Activated CD4-positive, alpha-beta T cell treated with anti-CD3 and anti-CD28 coated beads, Interleukin-2, amount 50 U/mL, for 24 hours (primary cell): ENCODE measurements at regions not wholly inside any gene's neighbourhood (a gene's known extent, or its start where the extent isn't known, plus 50 kb on each side); places are given as distances from the start of the nearest gene placed in this dataset.
A peak's percentile ranks its signal among the peaks of the same experiment; 100 is the strongest.

ENCODE experiments used
- DNase-seq, 2 donors: peaks; one replicate each; pipeline ENCODE4 v3.0.0-alpha.2; 2020; ENCODE audit warnings: low read depth in 1 of 2, low spot score in 1 of 2

DNA sequence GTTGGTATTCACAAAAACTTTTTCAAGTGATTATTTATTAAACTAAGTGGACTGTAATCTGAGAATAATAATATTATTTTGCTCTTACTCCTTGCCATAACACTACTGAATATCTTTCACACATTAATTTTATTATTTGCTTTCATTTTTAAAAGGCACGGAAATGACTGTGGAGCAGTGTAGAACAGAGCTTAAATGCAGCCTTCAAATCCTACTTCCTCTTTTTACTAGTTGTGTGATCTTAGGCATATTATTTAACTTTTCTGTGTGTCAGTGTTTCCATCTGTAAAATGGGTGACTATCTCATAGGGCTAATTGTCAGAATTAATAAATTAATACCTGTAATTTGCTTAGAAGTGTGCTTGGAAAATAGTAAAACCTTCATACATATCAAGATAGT lies 55.5 kb upstream of the SLC8A1 start:
- DNase-seq: no peak

DNA sequence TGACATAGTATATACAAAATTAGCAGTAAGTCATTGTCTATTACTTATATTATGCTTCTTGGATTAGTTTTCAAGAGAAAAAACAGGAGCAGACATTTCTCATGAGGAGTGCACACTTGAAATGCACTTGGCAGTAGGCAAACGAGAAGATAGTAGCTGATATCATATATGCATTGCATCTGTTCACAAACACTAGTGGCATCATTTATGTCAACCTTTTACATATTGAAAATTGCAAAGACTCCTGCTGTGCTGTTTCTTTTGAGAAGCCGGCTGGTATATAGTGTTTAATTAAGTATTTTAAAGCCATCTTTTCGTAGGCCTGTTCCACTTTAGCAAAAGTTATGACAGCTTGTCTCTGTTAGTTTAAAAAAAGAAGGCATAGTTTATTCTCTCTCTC lies 58.4 kb upstream of the SLC8A1 start:
- DNase-seq: no peak

DNA sequence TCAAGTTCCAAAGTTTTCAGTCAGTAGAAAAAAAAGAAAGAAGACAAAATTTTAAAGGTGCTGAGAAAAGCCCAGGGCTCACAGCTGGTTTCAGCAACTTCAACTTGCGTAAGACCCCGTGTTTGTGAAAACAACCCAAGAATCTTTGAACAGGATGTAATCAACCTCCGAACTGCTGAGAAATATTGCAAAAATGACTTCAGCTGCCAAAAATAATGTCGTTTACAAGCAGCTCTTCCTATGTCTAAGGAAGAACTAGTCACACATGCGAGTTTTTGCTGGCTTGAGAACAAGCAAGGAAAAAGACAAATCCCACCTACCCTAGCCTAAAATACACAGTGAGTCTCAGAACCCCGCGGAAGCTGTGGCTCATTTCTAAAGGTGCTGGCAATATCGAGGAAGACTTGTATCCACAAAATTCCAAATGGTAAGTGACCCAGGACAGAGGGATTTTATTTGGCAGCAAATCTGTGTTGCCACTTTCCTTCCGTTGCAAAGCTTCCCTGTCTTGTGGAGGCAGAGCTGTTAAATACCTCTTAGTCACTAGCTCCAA lies 59.8 kb upstream of the SLC8A1 start:
- DNase-seq: no peak

DNA sequence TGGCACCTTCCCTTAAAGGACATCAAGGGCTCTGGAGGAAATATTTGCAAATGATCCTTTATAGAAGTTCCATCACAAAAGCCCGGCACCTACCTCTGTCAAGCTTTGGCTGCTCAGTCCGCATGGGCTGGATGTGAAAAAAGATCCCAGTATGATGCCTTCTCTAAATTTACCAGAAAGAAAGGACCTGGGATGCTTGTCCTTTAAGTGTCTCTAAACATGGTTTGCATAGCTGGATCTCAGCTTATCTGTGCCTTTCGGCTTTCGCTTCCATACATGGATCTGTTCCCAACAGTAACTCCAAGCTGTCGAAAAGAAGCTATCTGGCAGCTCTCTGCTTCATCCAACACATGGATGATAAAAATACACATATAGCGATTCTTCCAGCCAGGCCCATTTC lies 60.4 kb upstream of the SLC8A1 start:
- DNase-seq: no peak

DNA sequence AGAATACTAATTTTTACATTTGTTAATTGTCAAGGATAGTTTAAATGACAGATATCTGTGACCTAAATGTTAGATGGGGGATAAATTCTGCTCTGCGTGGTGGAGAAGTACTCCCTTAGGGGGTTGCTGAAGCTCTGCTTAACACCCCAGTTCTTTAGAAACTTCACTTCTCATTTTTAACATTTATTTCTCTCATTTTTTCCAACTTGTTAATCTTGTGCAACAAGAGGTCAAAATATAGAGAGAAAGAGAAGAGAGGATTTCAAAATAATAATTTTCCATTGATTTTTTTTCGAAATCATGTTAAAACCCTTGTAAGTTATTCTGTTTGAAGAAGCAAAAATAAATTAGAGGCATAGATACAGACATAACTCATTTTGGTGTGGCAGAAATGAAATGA lies 61.3 kb upstream of the SLC8A1 start:
- DNase-seq: no peak

DNA sequence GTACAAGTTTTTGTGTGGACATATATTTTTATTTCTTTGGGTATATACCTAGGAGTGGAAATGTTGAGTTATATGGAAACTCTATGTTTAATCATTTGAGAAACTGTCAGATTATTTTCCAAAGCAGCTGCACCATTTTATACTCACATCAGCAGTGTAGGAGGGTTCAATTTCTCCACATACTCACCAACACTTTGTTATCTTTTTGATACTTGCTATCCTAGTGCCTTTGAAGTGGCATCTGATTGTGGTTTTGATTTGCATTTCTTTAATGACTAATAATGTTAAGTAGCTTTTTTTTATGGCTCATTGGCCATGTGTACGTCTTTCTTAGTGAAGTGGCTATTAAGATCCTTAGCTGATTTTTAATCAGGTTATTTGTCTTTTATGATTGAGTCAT lies 64.7 kb upstream of the SLC8A1 start:
- no peak for DNase-seq

DNA sequence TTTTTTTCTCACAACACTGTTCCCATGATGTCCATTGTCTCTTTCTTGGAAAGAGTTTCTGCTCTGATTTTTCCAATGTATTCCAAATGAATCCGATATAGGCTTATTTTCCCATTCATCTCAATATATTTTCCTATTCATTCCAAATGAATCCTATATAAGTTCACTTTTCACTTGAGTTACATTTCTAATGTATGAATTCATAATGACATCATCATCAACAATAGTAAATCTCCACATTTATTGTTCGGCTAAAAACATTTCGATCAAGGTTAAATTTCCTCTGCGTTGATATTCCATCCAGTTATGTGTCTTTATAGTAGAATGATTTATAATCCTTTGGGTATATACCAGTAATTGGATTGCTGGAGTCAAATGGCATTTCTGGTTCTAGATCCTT lies 76.7 kb upstream of the SLC8A1 start:
- DNase-seq: no peak

DNA sequence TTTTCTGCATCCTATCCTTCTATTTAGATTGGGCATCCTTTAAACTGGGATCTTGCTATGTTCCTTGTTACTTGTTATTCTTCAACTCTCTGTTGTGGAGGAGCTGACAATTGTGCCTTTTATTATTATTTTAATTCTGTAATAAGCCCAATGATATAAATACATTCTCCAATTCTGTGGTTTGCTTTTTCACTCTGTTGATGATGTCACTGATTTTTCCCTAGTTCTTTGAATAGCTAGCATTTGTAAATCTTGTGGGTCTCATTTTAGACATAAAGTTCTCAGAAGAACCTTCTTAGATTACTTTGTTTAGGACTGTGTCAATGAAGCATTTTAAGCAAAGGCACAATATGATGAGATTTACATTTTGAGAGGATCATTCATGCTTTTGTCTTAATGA lies 79.5 kb upstream of the SLC8A1 start:
- no peak for DNase-seq

DNA sequence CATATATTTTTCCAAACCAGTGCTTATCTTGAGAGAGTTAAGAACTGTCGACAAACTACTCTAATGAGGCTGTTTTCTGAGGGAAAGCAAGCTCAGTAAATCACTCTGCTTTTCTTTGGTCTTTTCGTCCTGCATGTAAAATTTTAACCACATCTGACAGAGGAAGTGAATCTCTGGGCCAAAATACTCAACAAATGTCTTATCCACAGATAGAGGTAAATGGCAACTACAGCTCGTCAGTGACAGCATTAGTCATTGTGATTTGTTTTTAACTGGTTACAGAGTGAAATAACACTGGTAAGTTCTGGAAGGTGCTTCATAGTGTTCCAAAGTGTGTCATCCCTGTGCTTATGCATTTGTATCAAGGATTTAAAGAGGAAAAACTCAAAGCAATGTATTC lies 82.6 kb upstream of the SLC8A1 start:
- no peak for DNase-seq

DNA sequence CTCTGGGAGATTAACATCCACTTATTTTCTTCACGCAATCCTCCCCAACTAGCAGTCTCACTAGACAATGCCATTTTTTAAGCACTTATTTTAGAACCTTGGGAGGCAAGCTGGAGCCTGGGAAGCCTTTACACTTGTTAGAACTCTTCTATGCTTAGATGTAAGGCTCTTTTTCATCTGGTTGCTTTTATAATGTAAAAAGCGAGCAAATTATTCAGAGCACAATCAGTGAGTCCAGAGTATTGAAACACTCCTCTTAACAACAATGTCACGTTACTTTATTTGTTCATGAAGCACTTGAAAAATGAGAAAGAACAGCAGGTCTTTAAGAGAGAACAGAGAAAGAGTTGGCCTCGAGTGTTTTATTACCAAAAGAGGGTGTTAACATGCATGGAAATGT lies 84.1 kb upstream of the SLC8A1 start:
- DNase-seq: no peak

DNA sequence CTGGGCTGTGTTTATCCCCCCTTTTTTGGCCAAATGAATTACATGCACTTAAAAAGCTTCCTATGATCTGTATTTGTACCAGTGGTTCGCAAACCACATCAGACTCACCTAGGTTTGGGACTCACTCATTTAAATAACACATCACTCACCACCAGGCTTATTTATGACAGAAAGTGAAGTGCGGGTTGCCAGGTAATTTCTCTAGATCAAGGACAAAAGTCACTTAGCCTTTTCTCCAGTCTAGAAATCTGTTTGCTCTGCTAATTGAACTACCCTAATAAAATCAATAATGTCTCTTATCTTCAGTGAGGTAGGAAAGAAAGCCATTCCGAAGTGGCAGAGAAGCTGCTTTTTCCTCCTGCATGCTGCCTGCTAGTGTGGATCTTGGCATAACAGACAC lies 88.1 kb upstream of the SLC8A1 start:
- no peak for DNase-seq

DNA sequence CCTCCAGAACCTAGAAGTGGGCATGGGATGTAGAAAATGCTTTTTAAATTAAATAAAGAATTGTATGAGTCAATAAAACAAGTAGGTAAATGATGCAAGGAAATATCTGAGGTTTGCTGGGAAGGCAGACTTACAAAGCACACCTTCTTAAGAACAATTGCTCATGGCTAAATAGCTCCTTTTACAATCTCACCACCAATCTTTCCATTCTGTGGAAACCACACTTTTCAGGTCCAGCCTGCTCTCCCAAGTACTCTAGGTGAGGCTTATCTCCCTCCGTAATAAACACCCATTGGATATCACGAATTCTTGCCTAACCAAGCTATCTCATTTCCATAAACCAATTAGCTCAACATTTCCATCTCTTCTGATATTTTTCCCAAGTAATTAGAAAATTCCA lies 91.5 kb upstream of the SLC8A1 start:
- DNase-seq: no peak

DNA sequence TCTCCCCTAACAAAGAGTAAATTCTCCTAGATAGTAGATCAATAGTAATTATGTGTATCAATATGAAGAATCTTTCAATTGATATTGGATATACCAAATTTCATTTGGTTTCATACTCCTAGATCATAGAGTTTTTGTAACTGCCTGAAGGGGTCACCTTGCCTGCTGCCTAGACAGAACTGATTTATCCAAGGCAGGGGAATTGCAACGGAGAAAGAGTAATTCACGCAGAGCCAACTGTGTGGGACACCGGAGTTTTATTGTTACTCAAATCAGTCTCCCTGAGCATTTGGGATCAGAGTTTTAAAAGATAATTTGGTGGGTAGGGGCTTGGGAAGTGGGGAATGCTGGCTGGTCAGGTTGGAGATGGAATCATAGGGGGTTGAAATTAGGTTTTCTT lies 92.2 kb upstream of the SLC8A1 start:
- no peak for DNase-seq

DNA sequence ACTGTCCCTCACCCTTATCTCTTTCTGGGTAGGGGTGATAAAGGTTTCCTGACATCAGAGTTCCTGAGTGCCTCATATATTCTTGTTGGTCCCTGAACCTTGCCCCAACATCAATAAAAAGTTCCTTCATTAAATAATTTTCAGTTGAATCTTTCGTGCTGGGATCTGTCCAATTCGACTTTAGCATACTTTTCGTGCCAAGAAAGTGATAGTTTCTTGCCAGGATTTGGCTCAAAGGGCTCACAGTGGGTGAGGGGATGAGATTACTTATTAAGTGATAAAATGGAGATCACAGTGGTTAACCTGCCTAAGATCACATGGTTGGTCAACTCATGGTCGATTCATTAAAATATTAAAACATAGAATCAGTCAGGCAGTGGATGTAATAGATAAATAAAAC lies 93.8 kb upstream of the SLC8A1 start:
- DNase-seq: no peak

DNA sequence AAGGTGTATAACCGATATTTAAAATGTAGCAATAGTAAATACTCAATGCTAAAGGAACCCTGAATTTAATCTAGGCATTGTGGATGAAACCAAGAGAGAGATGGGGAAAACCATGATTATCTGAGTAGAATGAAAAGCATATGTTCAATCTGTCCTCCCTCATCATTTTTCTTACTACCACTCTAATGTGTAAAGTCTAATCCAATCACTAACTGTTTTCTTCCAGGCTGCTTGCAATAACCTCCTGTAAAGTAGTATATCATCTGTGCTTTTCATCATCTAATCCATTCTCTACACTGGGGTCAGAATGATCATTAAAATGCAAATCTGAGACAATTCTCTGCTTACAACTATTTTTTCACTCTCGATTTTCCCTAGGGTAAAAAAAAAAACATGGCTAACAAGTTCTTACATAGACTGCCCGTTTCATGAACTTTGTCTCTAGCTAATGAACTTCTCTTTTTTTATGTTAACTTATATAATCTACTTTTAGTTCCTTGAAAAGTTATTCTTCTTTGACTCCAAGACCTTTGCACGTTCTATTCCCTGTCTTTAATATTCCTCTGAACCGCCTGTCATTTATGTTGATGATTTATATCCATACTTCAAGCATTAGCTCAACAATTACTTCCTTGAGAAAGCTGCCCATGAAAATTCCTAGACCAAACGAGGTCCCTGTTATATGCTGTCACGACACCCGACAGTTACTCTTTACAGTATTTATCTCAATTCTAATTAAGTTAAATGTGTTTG lies 94.7 kb upstream of the SLC8A1 start:
- no peak for DNase-seq

DNA sequence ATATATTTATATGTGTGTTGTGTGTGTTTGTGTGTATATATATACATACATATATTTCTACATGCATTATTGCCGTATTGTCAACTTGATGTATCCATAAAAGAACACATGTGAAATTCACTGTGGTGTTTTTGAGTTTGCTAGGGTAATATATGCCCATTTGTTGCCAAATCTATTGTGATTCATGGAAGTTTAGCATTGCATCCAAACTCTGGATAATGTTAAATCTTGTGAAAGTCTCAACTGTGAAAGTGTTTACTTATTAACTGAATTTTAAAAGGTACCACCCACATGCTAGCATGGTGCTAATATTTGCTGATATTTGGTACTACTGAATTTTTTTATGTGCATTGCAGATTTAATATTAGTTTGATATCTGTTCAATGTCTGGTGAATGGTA lies 96.6 kb upstream of the SLC8A1 start:
- no peak for DNase-seq

DNA sequence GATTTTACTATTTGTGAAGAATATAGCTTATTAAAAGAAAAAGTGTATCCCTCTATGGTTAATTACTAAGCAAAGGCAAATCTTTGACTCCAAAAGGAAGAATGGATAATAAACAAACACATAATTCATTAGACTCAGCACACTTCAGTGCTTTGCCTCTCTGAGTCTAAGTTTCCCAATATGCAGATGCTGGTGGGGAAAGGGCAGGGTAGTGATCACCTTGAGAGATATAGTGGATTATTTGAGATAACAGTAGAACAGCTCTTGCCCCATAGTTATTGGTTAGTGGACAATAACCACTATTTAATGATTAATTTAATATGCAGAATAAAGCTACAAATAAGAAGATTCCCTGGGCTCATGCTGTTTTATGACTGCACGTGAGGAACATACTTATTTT lies 98.2 kb upstream of the SLC8A1 start:
- DNase-seq: no peak

DNA sequence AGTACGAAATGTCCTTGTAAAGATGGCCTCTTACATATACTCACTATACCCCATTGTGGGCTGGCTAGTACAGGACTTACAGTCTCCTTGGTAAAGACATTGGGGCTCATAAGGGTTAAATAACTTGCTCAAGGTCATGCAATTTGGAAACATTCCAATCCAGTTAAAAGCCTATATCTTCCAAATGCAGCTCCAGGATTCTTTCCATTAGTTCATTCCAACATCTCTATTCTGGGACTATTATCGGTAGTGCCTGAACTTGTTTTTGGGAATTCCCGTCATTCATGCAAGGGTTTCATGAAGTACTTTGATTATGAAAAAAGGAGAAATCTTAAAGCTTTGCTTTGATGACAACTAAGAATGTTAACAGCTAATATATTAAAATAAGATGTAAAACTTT lies 99.2 kb upstream of the SLC8A1 start:
- no peak for DNase-seq

DNA sequence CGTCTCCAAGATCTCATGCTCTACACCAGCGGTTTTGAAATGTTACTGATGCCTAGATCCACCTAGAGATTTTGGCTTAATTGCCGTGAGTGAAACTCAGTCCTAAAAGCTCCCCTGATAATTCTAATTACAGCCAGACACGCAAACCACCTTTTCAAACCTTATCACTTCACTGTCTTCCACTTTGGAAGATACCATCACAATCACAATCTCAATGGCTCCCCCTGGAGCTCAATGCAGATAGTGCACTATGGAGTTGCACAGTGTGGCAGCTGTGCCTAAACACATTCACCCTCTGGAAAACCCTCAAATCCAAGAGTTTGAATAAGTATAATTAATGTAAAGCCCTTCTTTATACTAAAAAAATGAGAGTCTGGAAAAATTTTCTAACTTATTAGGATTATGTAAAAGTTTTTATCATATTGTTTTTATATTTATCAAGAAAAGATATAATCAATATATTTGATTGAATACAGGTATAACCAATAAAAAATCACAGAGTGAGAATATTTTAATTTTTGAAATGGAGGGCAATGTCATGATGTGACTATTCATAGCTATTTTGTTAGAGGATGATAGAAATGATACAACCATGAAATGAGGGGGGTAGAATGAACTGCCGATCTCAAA lies 102.9 kb upstream of the SLC8A1 start:
- peak in 1 of 2 donors; percentile 27 for DNase-seq

DNA sequence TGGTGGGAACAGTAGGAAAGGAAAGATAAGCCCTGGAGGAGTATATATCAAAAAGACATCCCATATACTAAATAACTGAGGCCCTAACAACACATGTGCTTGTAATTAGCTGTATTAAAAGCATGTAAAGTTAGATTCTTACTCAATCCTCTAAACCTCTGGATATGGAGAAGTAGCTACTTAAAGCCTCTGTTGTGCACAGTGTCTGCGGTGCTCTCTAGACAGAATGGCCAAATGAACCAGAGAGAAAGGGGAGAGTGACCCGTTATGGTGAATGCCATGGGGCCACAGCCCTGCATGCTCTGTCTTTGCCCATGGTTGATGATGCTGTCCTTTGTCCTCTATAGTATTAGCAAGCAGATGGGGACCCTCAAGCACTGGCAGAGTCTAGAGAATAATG lies 104.4 kb upstream of the SLC8A1 start:
- DNase-seq: no peak

DNA sequence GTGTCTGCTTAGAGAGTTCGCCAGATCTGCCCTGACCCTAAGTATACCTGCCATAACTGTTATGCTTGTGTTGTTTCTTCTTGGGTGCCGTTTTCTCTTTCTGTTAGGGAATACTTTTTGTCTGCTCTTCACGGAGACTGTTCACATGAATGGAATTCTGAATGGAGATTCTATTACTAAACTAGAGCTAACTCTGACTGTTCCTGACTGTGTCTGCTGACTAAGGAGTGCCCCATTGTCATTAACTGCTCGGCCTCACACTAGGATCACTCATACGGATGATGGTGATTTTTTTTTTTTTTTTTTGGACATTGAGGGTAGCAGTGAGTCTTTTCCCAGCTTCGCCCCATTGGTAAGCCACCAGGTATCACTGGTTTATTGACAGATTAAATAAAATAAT lies 104.8 kb upstream of the SLC8A1 start:
- no peak for DNase-seq

DNA sequence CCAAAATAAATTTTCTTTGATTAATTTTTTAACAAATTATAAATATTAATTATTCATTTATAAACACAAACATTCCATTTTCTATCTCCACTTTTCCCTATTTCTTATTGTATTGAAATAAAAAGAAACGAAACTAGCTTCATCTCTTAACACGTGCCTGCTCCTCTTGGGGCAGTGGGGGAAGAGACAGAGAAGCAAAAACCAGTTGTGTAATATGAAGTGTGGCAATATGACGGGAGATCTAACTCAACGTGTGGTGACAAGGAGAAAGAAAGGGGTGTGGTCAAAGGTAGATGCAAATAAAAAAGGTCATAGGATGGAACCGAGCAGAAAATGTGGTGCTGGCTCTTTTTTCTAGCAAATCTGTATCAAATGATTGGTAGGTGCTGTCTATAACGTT lies 106.9 kb upstream of the SLC8A1 start:
- no peak for DNase-seq

DNA sequence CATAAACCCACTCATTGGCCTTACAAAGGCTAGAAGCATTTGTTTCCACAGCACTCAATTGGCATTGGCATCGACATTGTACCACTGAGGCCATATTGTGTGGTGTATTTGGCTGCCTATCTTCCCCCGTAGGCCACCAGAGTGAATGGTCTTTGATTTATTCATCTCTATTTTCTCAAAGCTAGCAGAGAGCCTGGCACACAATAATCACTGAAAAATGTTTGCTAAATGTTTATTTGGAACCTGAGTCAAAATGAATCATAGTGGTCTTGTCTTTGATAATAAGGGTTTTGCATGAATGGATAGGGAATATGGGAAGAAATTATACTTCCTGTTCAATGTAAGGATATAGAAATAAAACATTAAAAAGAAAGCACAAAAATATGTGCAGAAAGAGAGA lies 107.3 kb upstream of the SLC8A1 start:
- DNase-seq: no peak
